HEK293T (cell line): ENCODE measurements at regions not wholly inside any gene's neighbourhood (a gene's known extent, or its start where the extent isn't known, plus 50 kb on each side); places are given as distances from the start of the nearest gene placed in this dataset.

ENCODE experiments used
- ARNT ChIP-seq: fragments of 450-650 bp; IDR thresholded peaks from 2 replicates; pipeline ENCODE4 v1.6.1; 2017; ENCODE audit warnings: mild to moderate bottlenecking
- ELF4 ChIP-seq: fragments of 450-650 bp; IDR thresholded peaks from 2 replicates; pipeline ENCODE4 v1.6.1; 2017; ENCODE audit warnings: antibody characterized with exemption
- L3MBTL2 ChIP-seq: fragments of 450-650 bp; conservative IDR thresholded peaks from 2 replicates; pipeline ENCODE4 v1.6.1; 2016; ENCODE audit warnings: mild to moderate bottlenecking
- SP1 ChIP-seq: fragments of 450-650 bp; IDR thresholded peaks from 2 replicates; pipeline ENCODE4 v1.6.1; 2017
- SUZ12 ChIP-seq: fragments of 450-650 bp; IDR thresholded peaks from 2 replicates; pipeline ENCODE4 v1.6.1; 2016; ENCODE audit warnings: mild to moderate bottlenecking
- TF ChIP-seq, protein P1 (sequence below): fragments of 450-650 bp; IDR thresholded peaks from 2 replicates; pipeline ENCODE4 v1.6.1; 2016

DNA sequence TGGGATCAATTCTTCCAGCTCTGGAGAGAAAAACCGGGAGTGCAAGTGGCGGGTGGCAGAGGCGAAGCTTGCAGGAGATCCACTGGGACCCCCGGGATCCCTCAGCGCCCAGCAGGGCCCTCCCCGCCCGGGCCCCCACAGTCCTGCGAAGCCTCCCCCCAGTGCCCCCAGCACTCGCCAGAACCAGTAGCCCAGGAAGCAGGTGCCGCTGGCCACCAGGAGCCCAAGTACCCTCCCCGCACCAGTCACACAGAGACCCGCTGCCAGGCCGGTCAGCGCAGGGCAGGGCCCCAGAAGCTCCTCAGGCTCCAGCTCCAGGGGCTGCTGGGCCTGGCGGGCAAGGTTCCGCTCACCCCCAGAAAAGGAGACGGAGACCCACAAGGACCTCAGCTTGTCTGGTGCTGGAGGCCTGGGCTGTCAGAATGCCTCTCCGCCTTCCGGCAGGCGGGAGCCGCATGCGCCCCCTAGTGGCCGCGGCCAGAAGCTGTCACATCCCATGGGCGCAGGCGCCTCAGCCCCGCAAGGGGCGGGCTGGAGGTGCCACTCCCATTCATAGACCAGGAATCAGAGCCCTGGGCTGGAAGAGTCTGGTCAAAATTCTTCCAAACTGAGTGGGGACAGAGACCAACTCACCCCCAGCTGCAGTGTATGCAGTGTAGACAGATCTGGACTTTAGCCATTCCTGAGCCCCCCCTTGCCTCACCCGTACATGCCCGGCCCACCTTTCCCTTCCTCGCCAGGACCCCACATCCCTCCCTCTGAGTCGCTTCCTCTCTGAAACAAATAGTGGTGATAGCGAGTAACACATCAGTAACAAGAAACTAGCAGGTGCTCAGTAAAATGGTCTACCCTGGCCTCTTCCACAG is 1002.3 kb downstream of the KCNJ18 start:
- no peak for TF ChIP-seq ARNT
- TF ChIP-seq SUZ12: no peak
- TF ChIP-seq ELF4: no peak
- TF ChIP-seq SP1: no peak
- TF ChIP-seq L3MBTL2: no peak
- TF ChIP-seq, protein P1, sequence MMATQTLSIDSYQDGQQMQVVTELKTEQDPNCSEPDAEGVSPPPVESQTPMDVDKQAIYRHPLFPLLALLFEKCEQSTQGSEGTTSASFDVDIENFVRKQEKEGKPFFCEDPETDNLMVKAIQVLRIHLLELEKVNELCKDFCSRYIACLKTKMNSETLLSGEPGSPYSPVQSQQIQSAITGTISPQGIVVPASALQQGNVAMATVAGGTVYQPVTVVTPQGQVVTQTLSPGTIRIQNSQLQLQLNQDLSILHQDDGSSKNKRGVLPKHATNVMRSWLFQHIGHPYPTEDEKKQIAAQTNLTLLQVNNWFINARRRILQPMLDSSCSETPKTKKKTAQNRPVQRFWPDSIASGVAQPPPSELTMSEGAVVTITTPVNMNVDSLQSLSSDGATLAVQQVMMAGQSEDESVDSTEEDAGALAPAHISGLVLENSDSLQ: no peak
